Neural cell (in vitro differentiated cells): ENCODE measurements at regions not wholly inside any gene's neighbourhood (a gene's known extent, or its start where the extent isn't known, plus 50 kb on each side); places are given as distances from the start of the nearest gene placed in this dataset.

Experiments
- EP300 ChIP-seq: fragments of 450-650 bp; conservative IDR thresholded peaks from 2 replicates; pipeline ENCODE4 v1.6.1; 2014; ENCODE audit warnings: antibody characterized with exemption, mild to moderate bottlenecking, moderate library complexity; ENCODE audit not compliant: poor library complexity, severe bottlenecking
- EZH2 ChIP-seq: fragments of 200-600, 300-800 bp; shearing (Covaris generic), sonication (generic); IDR thresholded peaks from 2 replicates; pipeline ENCODE4 v1.6.1; 2014; ENCODE audit warnings: antibody characterized with exemption, low read length, borderline replicate concordance, mild to moderate bottlenecking; ENCODE audit not compliant: insufficient read depth, poor library complexity, severe bottlenecking
- MXI1 ChIP-seq: fragments of 450-650 bp; conservative IDR thresholded peaks from 2 replicates; pipeline ENCODE4 v1.6.1; 2014; ENCODE audit warnings: antibody characterized with exemption, mild to moderate bottlenecking; ENCODE audit not compliant: poor library complexity, severe bottlenecking
- POLR2AphosphoS5 ChIP-seq: IDR thresholded peaks from 2 replicates; pipeline ENCODE4 v1.6.1; 2012
- RAD21 ChIP-seq: fragments of 450-650 bp; conservative IDR thresholded peaks from 2 replicates; pipeline ENCODE4 v1.6.1; 2014; ENCODE audit warnings: antibody characterized with exemption, mild to moderate bottlenecking, moderate library complexity
- SMC3 ChIP-seq: fragments of 450-650 bp; conservative IDR thresholded peaks from 2 replicates; pipeline ENCODE4 v1.6.1; 2014; ENCODE audit warnings: antibody characterized with exemption, mild to moderate bottlenecking, moderate library complexity; ENCODE audit not compliant: poor library complexity
- TAF1 ChIP-seq: IDR thresholded peaks from 2 replicates; pipeline ENCODE4 v1.6.1; 2012; ENCODE audit warnings: low read depth
- TF ChIP-seq, protein P1 (sequence below): fragments of 450-650 bp; IDR thresholded peaks from 2 replicates; pipeline ENCODE4 v1.5.1; 2014; ENCODE audit warnings: antibody characterized with exemption, mild to moderate bottlenecking, moderate library complexity; ENCODE audit not compliant: poor library complexity, severe bottlenecking
- TF ChIP-seq, protein P2 (sequence below): IDR thresholded peaks from 2 replicates; pipeline ENCODE4 v1.6.1; 2012; ENCODE audit warnings: borderline replicate concordance

DNA sequence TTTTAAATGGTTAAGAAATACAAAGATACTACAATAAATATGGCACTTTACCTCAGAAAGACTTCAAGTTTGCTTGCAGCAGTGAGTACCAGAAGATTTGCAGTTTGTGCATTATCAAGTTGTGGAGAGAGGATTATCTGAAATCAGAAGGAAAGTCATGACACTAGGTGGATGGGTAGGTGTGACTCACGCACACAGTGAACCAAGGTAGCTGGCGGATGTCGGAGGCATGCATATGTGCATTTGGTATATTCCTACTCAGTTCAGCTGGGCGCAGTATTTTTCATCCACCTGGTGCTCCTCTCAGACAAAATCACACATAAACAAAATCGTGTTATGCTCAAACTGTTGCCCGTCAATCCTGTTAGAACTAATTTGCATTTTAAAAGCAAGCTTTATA, 351.0 kb downstream of the IGSF11 start:
- TF ChIP-seq, protein P1, sequence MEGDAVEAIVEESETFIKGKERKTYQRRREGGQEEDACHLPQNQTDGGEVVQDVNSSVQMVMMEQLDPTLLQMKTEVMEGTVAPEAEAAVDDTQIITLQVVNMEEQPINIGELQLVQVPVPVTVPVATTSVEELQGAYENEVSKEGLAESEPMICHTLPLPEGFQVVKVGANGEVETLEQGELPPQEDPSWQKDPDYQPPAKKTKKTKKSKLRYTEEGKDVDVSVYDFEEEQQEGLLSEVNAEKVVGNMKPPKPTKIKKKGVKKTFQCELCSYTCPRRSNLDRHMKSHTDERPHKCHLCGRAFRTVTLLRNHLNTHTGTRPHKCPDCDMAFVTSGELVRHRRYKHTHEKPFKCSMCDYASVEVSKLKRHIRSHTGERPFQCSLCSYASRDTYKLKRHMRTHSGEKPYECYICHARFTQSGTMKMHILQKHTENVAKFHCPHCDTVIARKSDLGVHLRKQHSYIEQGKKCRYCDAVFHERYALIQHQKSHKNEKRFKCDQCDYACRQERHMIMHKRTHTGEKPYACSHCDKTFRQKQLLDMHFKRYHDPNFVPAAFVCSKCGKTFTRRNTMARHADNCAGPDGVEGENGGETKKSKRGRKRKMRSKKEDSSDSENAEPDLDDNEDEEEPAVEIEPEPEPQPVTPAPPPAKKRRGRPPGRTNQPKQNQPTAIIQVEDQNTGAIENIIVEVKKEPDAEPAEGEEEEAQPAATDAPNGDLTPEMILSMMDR, result no peak
- no peak for TF ChIP-seq POLR2AphosphoS5
- no peak for TF ChIP-seq EZH2
- TF ChIP-seq EP300, result no peak
- no peak for TF ChIP-seq MXI1
- no peak for TF ChIP-seq RAD21
- TF ChIP-seq, protein P2, sequence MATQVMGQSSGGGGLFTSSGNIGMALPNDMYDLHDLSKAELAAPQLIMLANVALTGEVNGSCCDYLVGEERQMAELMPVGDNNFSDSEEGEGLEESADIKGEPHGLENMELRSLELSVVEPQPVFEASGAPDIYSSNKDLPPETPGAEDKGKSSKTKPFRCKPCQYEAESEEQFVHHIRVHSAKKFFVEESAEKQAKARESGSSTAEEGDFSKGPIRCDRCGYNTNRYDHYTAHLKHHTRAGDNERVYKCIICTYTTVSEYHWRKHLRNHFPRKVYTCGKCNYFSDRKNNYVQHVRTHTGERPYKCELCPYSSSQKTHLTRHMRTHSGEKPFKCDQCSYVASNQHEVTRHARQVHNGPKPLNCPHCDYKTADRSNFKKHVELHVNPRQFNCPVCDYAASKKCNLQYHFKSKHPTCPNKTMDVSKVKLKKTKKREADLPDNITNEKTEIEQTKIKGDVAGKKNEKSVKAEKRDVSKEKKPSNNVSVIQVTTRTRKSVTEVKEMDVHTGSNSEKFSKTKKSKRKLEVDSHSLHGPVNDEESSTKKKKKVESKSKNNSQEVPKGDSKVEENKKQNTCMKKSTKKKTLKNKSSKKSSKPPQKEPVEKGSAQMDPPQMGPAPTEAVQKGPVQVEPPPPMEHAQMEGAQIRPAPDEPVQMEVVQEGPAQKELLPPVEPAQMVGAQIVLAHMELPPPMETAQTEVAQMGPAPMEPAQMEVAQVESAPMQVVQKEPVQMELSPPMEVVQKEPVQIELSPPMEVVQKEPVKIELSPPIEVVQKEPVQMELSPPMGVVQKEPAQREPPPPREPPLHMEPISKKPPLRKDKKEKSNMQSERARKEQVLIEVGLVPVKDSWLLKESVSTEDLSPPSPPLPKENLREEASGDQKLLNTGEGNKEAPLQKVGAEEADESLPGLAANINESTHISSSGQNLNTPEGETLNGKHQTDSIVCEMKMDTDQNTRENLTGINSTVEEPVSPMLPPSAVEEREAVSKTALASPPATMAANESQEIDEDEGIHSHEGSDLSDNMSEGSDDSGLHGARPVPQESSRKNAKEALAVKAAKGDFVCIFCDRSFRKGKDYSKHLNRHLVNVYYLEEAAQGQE, result no peak
- no peak for TF ChIP-seq SMC3
- no peak for TF ChIP-seq TAF1
